Stimulated activated CD4-positive, alpha-beta T cell treated with anti-CD3 and anti-CD28 coated beads, Interleukin-1b, Interleukin-23, amount 100 ng/mL, for 24 hours (primary cell): ENCODE measurements at regions not wholly inside any gene's neighbourhood (a gene's known extent, or its start where the extent isn't known, plus 50 kb on each side); places are given as distances from the start of the nearest gene placed in this dataset.
"Not testable (repeated sequence)": the region's sequence is repeated elsewhere in the genome, so short reads cannot be mapped to it uniquely, and the experiment has no call there.

ENCODE experiments used
- DNase-seq, 4 experiments: peaks; one replicate each; pipeline ENCODE4 v3.0.0-alpha.2; 2020; ENCODE audit warnings: low read depth in 4 of 4, low spot score in 1 of 4

DNA sequence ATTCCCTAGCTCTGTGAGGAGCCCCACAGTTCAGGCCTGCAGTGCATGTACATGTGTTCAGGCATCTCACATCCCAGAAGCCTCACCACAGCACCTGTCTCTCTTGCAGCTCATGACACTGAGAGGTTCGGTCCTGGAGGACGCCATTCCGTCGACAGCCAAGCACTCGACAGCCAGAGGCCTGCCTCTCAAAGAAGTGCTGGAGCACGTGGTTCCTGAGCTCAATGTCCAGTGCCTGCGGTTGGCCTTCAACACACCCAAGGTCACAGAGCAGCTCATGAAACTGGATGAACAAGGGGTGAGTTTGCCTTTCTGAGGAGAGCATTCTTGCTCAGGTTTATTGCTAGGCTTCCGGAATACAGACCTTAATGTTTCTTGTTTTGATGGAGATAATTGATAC, 308.3 kb upstream of the RGS6 start:
- no peak for DNase-seq

DNA sequence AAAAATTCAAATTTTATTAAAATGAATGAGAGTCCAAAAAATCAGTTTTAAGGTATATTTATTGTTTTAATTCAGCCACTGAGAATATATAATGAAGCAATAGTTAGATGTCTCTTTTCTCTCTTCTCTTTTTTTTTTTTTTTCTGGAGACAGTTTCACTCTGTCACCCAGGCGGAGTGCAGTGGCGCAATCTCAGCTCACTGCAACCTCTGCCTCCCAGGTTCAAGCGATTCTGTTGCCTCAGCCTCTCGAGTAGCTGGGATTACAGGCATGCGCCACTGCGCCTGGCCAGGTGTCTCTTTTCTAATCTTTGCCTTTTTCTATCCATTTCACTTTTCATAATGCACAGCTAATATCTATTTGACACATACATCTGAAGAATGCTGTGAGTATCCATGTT, 307.1 kb upstream of the RGS6 start:
- DNase-seq: no peak

DNA sequence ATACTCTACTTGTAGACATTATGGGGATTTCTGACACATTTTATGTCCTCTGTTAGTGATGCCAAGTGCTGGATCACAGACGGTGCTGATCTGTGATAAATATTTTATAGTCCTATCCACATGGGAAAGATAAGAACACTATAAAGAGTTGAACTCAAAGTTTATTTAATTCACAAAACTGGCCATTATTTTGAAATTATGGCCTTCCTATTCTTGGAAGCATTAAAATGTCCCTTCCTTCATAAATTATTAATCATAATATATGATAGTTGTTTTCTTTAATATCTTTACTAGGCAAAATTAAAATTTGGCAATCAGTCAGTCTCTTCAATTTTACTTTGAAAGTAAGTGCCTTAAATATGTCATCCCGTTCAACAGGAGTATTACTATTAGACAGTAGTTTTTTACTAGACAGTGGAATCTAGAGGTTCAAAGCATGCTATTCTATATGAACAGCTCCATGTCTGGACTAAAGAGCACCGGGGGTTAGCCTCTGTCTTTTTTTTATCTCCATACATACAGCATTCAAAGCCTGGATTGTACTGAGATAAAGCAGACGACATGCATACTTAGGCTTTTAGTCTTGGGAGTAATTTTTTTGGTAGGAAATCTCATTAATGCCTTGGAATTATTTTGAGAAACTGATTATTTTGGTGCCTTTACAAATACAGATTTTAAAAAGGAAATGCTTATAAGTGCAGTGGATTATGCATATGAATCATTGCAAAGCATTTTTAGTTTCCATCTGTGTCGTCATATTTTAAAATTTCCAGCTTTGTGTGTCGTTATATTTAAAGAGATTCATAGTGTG, 306.1 kb upstream of the RGS6 start:
- no peak for DNase-seq

DNA sequence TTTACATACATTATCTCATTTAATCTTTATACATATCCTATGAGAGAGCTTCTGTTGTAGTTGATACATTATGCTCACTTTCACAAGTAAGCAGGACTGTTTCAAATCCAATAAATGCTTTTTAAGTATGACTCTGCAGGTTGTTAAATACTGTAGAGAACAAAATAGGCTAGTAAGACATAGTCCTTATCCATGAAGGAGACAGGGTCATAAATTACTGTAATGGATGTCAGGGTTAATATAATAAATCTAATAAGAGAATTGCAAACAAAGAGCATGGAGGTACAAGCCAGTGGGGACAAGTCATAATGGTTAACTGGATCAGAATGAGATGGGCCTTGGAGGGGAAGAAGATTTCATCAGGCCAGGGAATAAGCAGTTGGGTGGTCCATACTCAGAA, 303.8 kb upstream of the RGS6 start:
- no peak for DNase-seq

DNA sequence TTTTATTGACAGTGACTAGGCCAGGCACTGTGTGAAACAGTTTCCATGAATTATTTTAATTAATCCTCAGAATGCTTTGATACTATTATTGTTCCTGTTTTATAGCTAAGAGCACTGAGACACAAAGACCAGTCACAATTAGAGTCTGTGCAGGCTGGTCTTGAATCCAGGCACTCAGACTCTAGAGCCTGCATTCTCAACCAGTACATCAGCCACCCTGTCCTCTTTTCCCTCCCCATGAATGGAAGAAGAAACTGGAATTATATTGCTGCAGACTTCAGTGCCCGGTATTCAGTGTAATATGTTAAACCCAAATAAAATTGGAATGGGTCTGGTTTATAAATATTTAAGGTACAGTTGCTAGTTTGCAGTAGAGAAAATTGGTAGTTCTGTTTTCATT, 303.0 kb upstream of the RGS6 start:
- no peak for DNase-seq

DNA sequence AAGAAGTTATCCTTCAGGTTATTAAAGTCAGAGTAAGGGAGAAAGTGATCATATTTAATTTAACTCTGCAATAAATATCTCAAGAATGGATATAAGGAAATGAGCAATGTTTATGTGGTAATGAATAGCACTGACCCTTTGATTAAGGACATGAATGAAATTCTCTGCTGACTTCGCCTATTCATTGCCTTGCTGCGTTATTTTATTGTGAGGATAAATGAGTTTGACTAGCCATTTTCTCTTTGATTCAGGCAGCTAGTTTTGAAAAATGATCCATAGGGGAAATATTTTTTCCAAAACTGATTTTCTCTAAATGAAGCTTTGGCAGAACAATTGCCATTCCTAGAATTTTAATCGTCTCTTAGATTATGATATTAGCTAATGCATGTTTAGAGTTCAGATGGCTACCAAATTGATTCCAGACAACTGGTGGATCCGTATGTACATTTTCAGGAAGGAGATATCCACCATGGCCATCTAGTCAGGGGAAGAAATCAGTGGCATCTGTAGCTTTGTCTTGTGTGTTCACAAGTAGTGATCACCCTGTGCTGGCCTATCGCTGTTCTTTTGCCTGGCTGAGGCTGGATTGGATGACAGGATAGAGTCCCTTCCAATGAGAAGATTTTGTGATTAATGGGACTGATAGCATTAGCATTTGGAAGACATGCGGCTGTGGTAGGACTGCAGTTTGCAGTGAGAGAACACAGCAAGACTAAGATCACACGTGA, 302.3 kb upstream of the RGS6 start:
- no peak for DNase-seq

DNA sequence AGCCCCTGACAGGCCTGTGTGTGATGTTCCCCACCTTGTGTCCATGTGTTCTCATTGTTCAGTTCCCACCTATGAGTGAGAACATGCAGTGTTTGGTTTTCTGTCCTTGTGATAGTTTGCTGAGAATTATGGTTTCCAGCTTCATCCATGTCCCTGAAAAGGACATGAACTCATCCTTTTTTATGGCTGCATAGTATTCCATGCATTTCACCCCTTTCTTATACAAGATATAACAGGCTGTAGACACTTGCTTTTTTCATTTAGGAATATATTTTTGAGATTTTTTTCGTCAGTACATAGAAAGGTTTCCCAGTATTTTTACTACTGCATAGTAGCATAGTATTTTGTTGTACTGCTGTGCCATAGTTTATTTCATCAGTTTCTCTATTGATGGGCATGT, 301.2 kb upstream of the RGS6 start:
- DNase-seq: not testable (repeated sequence)

DNA sequence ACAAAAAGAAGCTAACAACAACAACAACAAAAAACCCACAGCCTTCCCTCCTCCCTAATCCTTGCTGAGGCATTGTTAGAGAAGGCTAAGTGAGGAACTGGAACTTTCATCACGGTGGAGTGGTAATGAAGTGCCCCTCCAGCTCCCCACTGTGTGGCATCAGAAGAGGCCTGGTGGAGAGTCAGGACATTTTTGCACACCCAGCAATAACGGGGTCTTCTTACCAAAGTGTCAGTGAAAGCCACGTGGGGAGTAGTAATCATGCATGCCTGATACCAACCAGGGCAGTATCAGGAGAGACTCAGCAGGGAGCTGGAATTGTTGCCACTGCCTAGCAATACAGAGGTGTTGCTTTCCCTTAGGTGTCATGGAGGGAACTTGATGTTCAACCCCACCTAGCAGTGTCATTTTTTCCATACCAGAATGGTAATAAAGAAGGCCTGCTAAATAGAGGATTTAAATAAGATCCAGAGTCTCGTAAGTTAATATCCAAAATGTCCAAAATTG, 299.7 kb upstream of the RGS6 start:
- no peak for DNase-seq

DNA sequence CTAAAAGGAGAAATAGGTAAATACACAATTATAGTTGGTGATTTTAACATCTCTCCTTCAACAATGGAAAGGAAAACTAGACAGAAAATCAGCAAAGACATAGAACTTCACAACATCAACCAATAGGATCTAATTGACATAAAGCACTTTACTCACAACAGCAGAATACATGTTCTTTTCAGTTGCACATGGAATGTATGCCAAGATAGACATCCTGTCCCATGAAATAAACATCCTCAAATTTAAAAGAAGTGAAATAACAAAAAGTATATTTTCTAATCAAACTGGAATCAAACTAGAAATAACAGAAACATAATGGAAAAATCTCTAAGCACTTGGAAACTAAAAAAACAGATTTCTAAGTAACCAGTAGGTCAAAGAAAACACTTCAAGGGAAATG, 296.2 kb upstream of the RGS6 start:
- DNase-seq: no peak

DNA sequence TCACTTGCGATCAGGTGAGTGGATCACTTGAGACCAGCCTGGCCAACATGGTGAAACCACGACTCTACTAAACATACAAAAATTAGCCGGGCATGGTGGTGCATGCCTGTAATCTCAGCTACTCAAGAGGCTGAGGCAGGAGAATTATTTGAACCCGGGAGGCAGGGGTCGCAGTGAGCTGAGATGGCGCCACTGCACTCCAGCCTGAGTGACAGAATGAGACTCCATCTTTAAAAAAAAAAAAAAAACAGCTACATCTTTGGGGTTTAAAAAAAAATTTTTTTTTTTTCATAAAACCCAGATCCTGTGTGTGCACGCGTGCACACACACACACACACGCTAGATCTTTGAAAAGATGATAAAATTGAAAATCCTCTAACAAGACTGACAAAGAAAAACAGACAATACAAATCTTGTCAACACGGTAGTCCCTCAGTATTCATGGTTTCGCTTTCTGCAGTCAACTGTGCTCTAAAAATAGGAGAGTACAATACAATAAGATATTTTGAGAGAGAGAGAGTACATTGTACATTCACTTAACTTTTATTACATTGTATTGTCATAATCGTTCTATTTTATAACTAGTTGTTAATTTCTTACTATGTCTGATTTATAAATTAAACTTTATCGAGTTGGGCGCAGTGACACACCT, 295.3 kb upstream of the RGS6 start:
- DNase-seq: no peak

DNA sequence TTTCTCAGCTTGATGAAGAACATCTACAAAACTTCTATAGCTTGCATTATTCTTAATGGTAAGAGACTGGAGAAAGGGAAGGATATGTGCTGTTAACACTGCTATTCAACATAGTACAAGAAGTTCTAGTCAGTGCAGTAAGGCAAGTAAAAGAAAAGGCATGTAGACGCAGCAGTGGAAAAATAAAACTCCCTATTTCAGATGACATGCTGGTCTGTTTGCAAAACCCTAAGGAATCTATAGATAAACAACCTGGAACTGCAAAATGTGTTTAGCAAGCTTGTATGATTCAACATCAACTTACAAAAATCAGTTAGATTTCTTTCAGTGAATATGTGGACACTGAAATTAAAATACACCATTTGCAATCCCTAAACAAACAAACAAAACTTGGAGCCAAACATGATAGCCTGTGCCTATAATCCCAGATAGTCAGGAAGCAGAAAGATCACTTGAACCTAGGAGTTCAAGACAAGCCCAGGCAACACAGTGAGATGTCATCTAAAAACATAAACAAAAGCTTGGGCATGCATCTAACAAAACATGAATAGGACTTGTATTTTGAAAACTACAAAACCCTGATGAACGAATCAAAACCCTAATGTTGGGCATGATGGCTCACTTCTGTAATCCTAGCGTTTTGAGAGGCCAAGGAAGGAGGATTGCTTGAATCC, 293.6 kb upstream of the RGS6 start:
- DNase-seq: no peak

DNA sequence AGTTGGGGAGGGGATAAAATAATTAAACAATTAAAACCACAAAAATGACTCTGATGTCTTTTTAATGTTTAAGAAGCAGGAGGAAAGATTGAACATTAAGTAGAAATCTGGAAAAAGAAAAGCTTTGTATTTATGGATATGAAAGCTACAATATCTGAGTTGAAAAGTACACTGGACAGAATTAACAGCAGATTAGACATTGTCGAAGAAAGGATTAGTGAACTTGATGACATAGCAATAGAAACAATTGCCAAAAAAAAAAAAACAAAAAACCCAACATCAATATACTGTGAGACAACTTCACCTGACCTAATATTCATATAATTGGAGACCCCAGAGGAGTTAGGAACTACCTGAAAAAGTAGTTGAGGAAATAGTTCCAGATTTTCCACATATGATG, 289.5 kb upstream of the RGS6 start:
- DNase-seq: no peak

DNA sequence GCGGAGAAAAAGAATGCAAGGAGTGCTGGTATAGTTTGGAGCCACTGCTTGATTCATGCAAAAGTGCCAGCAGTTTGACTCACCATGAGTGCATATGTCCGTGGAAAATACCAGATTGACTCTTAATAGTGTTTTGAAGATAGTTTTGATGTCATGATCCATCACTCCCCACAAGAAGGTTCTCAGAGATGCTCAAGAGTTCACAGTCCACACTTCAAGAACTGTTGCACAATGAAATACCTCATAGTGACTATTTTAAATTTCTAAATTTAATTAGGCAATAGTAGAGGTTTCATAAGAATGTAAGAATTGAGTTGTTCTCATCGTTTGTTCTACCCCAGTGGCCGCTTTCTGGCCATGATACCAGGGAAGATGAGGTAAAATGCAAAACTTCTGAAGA, 286.6 kb upstream of the RGS6 start:
- DNase-seq: no peak

DNA sequence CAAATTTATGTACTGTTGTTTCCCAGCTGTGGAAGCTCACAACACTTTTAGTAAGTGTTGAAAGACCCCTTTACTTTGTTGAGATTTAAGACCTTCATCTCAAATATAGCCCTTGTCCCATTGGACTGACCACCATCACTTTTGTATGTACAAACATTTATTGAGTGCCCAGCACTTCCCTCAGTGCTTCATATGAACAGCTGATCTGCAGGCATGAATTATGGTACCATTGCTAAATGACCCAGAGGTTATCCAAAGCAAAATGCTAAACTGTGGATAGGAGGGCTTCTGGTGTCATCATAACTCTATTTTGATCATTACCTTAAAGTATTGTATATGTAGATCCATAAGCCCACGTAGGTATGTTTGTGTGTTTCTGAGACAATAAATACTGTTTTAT, 285.7 kb upstream of the RGS6 start:
- no peak for DNase-seq

DNA sequence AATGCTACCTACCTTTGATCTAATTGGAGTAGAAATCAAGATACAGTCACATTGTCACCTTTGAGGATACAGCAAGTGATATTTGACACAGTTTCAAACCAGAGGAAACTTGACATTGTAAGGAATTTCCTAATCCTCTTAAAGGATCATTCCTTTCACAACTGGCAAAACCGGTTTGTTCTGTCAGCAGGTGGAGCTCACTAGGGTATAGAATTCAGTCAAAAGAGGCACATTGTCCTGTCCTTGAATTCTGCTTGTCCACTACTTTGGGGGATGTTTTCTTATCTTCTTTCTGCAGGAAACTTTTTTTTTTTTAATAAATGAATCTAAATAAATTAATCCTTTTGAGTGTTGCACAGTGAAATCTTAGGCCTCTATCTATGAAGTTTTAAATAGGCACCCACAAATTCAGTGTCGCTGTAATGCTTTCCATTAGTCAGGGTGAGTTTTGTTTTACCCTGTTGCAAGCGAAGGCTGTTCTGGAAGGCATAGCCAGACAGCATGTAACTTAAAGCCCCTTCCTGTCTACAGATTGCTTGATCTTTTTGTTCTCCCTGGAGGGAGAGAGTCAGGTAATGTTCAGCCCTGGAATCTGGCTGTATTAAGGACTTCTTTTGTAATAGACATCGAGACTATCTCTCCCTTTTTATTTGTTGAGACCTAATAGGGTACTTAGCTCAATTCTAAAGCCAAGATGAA, 285.0 kb upstream of the RGS6 start:
- DNase-seq: no peak

DNA sequence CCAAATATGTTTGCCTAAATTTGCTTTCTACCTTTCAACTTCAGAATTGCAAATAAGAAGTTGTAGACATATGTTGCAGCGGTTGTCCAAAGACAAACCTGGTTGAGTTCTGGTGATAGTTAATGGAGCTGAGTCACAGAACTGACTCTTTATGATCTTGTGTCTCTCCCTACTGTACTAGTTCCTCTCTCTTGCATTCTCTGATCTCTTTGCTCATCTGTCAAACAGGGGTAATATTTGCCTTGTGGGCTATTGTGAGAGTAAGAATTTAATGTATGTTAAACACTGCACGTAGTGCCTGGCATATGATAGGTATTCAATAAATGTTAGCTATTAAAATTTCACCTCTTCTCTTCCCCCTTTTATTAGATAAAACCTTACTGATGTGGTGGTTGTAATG, 283.5 kb upstream of the RGS6 start:
- DNase-seq: no peak

DNA sequence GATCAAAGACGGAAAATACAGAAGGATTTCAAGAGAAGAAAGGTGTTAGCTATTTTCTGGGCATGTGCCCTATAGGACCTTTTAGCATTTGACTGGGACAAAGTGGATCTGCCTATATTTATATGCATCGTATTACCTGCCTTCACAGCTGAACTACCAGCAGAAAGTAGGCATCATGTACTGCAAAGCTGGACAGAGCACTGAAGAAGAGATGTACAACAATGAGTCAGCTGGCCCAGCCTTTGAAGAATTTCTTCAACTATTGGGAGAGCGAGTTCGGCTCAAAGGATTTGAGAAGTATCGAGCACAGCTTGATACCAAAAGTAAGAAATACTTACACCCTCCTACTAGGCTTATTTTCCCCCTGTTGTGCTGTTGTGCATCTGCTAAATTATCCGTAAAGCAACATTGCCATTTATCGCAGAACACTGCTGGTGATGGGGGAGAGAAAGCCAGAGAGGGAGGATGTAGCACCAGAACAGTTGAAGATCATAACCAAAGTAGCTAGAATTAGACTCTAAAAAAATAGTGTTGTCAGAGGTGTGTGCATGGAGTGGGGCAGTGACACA, 282.0 kb upstream of the RGS6 start:
- DNase-seq: no peak

DNA sequence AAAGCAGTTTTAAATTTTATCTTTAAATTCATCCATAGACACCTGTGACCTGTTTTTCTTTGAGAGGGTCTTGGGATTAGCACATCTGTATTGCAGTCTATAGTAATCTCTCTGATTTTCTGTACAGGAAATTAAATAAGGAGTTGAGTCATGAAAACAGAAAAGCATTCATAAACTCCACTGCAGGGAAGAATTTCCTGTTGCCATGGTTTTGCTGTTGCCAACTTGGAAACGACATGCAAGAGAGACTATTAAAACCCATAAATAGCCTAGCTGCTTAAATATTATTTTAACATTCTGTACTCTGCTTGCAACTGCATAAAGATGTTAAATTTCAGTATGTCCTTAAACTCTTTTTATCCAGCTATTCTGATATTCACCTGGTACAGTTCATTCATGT, 281.0 kb upstream of the RGS6 start:
- no peak for DNase-seq

DNA sequence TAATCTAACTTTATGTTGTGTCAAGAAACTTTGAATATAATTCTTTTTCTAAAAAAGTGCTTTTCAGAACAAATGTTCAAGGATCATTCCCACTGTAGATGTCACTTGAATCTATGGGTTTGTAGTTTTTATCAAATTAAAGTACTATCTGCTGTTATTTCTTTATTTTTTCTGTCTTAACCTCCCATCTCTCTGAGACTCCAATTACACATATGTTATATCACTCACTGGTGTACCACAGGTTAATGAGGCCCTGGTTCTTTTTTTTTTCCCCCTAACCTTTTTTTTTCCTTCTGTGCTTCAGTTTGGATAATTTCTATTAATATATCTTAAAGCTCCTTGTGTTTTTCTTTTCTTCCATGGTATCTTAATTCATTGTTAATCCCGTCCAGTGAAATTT, 279.9 kb upstream of the RGS6 start:
- DNase-seq: no peak

DNA sequence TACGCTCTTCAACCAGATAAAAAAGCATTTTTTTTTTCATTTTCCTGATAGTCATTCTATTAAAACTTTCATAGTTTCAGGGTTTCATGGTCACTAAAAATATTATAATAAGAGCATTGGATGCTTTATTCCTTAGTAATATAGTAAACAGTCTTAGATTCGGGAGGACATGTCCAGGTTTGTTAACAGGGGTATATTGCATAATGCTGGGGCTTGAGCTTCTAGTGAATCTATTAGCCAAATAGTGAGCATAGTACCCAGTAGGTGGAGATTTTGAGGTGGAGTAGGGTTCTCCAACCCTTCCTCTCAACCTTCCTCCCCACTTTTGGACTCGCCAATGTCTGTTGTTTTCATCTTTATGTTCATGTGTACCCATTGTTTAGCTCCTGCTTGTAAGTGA, 277.4 kb upstream of the RGS6 start:
- DNase-seq: no peak
